GM18951 (cell line): ENCODE measurements at regions not wholly inside any gene's neighbourhood (a gene's known extent, or its start where the extent isn't known, plus 50 kb on each side); places are given as distances from the start of the nearest gene placed in this dataset.

Experiments
- POLR2A ChIP-seq: IDR thresholded peaks from 4 replicates; pipeline ENCODE4 v1.6.1; 2011; ENCODE audit warnings: mild to moderate bottlenecking; ENCODE audit not compliant: insufficient read length, insufficient read depth; ENCODE audit errors: extremely low read depth
- in situ Hi-C: fragments of 300-500 bp; cut with MboI; formaldehyde crosslinking; loops from one replicate; pipeline ENCODE4 v1.12.0; 2022; ENCODE audit warnings: low sequenced_read_pairs, mixed read lengths, inconsistent platforms; ENCODE audit not compliant: unreplicated experiment

DNA sequence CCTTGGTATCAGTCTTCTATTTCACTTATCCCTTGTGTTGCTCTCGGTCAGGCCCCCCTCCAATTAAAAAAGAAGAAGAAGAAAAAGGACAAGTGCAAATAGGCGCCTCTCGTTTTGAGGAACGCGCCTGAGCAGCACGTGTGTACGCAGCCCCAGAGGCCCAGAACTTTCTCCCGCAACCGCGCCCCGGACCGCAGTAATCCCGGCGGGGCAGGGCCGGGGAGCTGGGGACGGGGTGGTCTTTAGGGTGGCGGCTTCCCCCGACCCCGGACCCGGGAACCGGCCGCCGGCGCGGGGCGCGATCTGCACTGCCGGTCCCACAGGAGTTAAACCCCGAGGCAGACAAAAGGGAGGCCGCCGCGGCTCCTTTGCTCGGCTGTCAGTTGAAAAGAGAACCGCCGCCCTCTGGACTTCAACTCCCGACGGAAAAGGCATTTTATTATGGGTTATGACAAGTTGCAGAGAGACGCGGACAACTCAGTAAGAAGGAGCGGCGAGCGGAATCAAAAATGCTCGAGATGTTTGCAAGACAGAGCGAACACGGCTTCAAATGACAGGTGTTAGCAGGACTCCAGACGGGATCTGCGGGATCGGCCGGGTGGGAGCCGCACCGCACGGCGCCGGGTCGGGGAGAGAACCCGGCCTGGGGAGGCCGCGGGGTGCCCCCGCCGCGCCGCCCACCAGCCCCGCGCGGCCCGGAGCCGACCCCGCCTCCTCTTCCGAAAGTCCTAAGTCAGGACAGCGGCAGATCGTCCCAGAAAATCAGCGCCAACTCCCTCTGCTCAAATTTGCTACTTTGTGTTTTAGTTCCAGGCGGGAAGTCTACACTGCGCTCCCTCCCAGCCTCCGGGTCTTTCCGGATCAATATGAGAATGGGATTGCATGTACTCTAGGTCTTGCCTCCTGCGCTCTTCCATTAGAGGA is 79.0 kb downstream of the NR2F2 start:
- in situ Hi-C loops: no loop called here
- TF ChIP-seq POLR2A: no peak

GRCh38 chr15:96410175-96411055 is 79.9 kb downstream of the NR2F2 start:
- in situ Hi-C loops: no loop called here
- no peak for TF ChIP-seq POLR2A

- in situ Hi-C loops: no loop called here
- no peak for TF ChIP-seq POLR2A
Observed at GRCh38 chr15:96411056-96412031, 80.8 kb downstream of the NR2F2 start.

GRCh38 chr15:96412045-96412905 is 81.8 kb downstream of the NR2F2 start:
- TF ChIP-seq POLR2A: no peak
- in situ Hi-C loops: no loop called here

GRCh38 chr15:96412906-96413231 is 82.4 kb downstream of the NR2F2 start:
- no peak for TF ChIP-seq POLR2A
- in situ Hi-C loops: no loop called here

DNA sequence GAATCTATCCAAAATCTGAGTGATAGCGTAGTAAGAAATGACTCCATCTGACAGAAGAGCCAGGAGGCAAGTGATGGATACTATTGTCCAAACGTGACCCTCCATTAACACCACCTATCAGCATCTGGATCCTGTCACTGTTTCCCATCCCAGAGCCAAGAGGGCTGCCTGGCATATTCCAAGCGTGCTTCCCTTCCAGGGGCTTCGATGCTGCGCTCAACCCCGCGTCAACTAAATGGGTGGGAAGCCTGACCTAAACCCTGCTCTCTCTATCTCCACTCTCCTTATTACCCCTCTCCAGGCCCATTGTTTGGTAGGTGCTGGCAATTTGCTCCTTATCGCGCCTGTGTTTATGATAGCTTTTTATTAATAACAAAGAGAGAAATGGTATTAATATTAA is 83.2 kb downstream of the NR2F2 start:
- in situ Hi-C loops: no loop called here
- TF ChIP-seq POLR2A: no peak

DNA sequence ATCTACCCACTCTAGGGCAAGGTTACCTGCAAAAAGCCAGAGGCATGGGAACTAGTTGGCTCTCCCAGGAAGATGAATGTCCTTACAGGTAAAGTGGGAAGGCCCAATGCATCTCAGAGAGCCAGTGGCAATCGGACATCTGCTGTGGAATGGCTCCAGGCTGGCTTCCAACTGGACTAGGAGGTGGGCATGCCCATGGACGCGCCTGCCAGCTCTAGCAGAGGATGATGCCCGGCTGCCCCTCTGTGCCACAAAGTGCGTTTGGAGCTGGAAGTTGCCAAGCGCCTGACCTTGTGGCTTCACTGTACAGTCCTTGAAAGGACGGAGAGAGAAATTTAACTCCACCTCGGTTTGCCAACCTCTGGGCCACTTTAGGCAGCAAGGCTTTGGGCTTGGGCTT is 84.4 kb downstream of the NR2F2 start:
- in situ Hi-C loops: no loop called here
- TF ChIP-seq POLR2A: no peak

GRCh38 chr15:96415513-96416217 is 85.2 kb downstream of the NR2F2 start:
- TF ChIP-seq POLR2A: no peak
- in situ Hi-C loops: no loop called here

- in situ Hi-C loops: no loop called here
- no peak for TF ChIP-seq POLR2A
Observed at GRCh38 chr15:96416218-96416933, 85.9 kb downstream of the NR2F2 start.

DNA sequence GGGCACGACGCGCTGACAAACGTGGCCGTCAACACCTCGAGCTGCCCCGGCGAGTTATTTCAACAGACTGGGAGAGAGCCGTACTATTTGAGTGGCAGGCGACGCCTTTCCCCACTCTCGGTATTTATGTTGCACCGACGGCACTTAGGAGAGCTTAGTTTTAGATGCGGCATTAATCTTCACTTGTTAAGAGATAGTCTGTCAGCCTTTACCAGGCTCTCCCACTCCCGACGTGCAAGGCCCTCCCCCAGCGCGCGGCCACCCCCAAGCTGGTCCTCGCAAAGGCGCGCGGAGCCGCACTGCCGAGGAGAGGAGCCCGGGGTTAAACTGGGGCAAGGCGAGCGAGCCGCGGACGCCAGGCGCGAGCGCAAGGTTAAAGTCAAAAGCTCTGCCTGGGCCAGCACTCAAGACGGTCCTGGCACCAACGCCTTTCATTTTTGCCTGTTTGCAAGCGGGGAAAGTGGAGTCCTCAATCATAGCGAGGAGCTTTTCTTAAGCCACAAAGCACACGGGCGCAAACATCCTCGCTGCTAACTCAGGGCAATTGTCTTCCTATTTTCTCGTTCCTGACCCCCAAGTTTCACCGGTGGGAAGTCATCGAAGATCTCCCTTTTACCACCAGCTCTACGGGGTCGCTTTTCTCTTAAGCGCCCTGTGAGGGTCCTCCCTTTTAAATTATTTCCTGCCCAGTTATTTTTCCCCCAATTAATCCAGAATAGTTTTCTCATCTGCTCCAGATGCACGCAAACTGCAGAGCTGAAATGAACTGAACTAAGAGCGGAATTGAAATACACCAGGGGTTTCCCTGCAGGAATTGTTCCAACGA is 86.6 kb downstream of the NR2F2 start:
- no peak for TF ChIP-seq POLR2A
- in situ Hi-C loops: no loop called here
